AG09309 (cell line): ENCODE measurements at regions not wholly inside any gene's neighbourhood (a gene's known extent, or its start where the extent isn't known, plus 50 kb on each side); places are given as distances from the start of the nearest gene placed in this dataset.
"Not testable (repeated sequence)": the region's sequence is repeated elsewhere in the genome, so short reads cannot be mapped to it uniquely, and the experiment has no call there.

Experiments used
- DNase-seq: peaks from one replicate; pipeline ENCODE4 v3.0.0-alpha.2; 2010; ENCODE audit warnings: low read depth
- H3K4me3 ChIP-seq: 2 replicates; pipeline ENCODE4 v1.5.1; 2011; ENCODE audit warnings: mild to moderate bottlenecking, low read depth, low read length, moderate library complexity; ENCODE audit not compliant: control insufficient read depth

- DNase-seq, H3K4me3 ChIP-seq: not testable (repeated sequence)
These were observed 118.8 kb upstream of the IKBKE start for GRCh38 chr1:206351276-206352052.

GRCh38 chr1:206356310-206356709, 114.0 kb upstream of the IKBKE start:
- DNase-seq, H3K4me3 ChIP-seq: not testable (repeated sequence)

- H3K4me3 ChIP-seq, DNase-seq: not testable (repeated sequence)
These were observed 112.3 kb upstream of the IKBKE start for GRCh38 chr1:206357962-206358361.

GRCh38 chr1:206358771-206359170, 111.5 kb upstream of the IKBKE start:
- H3K4me3 ChIP-seq, DNase-seq: not testable (repeated sequence)

GRCh38 chr1:206359377-206359776, 110.9 kb upstream of the IKBKE start:
- not testable (repeated sequence) for DNase-seq, H3K4me3 ChIP-seq

- not testable (repeated sequence) for H3K4me3 ChIP-seq, DNase-seq
These were observed 108.2 kb upstream of the IKBKE start for GRCh38 chr1:206361978-206362543.

- not testable (repeated sequence) for H3K4me3 ChIP-seq, DNase-seq
These were observed 107.3 kb upstream of the IKBKE start for GRCh38 chr1:206362994-206363393.

GRCh38 chr1:206365271-206365670, 105.0 kb upstream of the IKBKE start:
- not testable (repeated sequence) for DNase-seq, H3K4me3 ChIP-seq

GRCh38 chr1:206366131-206366530, 104.1 kb upstream of the IKBKE start:
- not testable (repeated sequence) for H3K4me3 ChIP-seq, DNase-seq

GRCh38 chr1:206366772-206367171, 103.5 kb upstream of the IKBKE start:
- H3K4me3 ChIP-seq, DNase-seq: not testable (repeated sequence)

GRCh38 chr1:206367955-206368622, 102.2 kb upstream of the IKBKE start:
- H3K4me3 ChIP-seq, result not testable (repeated sequence)

GRCh38 chr1:206374725-206375124, 95.6 kb upstream of the IKBKE start:
- not testable (repeated sequence) for DNase-seq, H3K4me3 ChIP-seq

More at GRCh38 chr1:206367955-206368622, 102.2 kb upstream of the IKBKE start:
- DNase-seq, result not testable (repeated sequence)

GRCh38 chr1:206375552-206375951, 94.7 kb upstream of the IKBKE start:
- DNase-seq, H3K4me3 ChIP-seq: not testable (repeated sequence)

- H3K4me3 ChIP-seq, DNase-seq: not testable (repeated sequence)
These were observed 91.8 kb upstream of the IKBKE start for GRCh38 chr1:206378506-206378905.

- not testable (repeated sequence) for H3K4me3 ChIP-seq, DNase-seq
These were observed 91.0 kb upstream of the IKBKE start for GRCh38 chr1:206379245-206379644.

GRCh38 chr1:206380163-206380790, 90.0 kb upstream of the IKBKE start:
- DNase-seq, result peak; percentile 24
- not testable (repeated sequence) for H3K4me3 ChIP-seq

GRCh38 chr1:206380791-206381610, 89.3 kb upstream of the IKBKE start:
- H3K4me3 ChIP-seq, DNase-seq: not testable (repeated sequence)
